Jurkat, Clone E6-1 (cell line): ENCODE measurements at regions not wholly inside any gene's neighbourhood (a gene's known extent, or its start where the extent isn't known, plus 50 kb on each side); places are given as distances from the start of the nearest gene placed in this dataset.
"Not testable (repeated sequence)": the region's sequence is repeated elsewhere in the genome, so short reads cannot be mapped to it uniquely, and the experiment has no call there.

Experiments used
- DNase-seq: peaks from one replicate; pipeline ENCODE4 v3.0.0-alpha.2; 2011; ENCODE audit warnings: low read depth, low spot score
- H3K4me3 ChIP-seq: 2 replicates; pipeline ENCODE4 v1.5.1; 2011; ENCODE audit warnings: mild to moderate bottlenecking, low read length, control low read depth, moderate library complexity

GRCh38 chr1:164006186-164006585 is 552.8 kb upstream of the PBX1 start:
- not testable (repeated sequence) for H3K4me3 ChIP-seq, DNase-seq

- no peak for DNase-seq
- H3K4me3 ChIP-seq, result no peak overlapping the region
These were observed 552.4 kb upstream of the PBX1 start for GRCh38 chr1:164006621-164007020.

GRCh38 chr1:164017239-164017638 is 541.7 kb upstream of the PBX1 start:
- no peak for DNase-seq
- H3K4me3 ChIP-seq, result no peak overlapping the region

- no peak overlapping the region for H3K4me3 ChIP-seq
- DNase-seq, result no peak
These were observed 538.6 kb upstream of the PBX1 start for GRCh38 chr1:164020391-164020790.

GRCh38 chr1:164021813-164022212 is 537.2 kb upstream of the PBX1 start:
- no peak for DNase-seq
- H3K4me3 ChIP-seq, result no peak overlapping the region

- H3K4me3 ChIP-seq, result no peak overlapping the region
- DNase-seq, result no peak
These were observed 525.2 kb upstream of the PBX1 start for GRCh38 chr1:164033782-164034181.

- no peak for DNase-seq
- H3K4me3 ChIP-seq, result no peak overlapping the region
These were observed 518.2 kb upstream of the PBX1 start for GRCh38 chr1:164040754-164041153.

- DNase-seq, result no peak
These were observed 507.2 kb upstream of the PBX1 start for GRCh38 chr1:164051782-164052181.

GRCh38 chr1:164054331-164054730 is 504.7 kb upstream of the PBX1 start:
- no peak for DNase-seq
- no peak overlapping the region for H3K4me3 ChIP-seq

More at GRCh38 chr1:164051782-164052181, 507.2 kb upstream of the PBX1 start:
- H3K4me3 ChIP-seq, result no peak overlapping the region

GRCh38 chr1:164058198-164058597 is 500.8 kb upstream of the PBX1 start:
- DNase-seq, result no peak

GRCh38 chr1:164061528-164061927 is 497.5 kb upstream of the PBX1 start:
- no peak for DNase-seq
- H3K4me3 ChIP-seq, result no peak overlapping the region

More at GRCh38 chr1:164058198-164058597, 500.8 kb upstream of the PBX1 start:
- H3K4me3 ChIP-seq, result no peak overlapping the region

GRCh38 chr1:164064501-164064900 is 494.5 kb upstream of the PBX1 start:
- no peak for DNase-seq
- no peak overlapping the region for H3K4me3 ChIP-seq

- H3K4me3 ChIP-seq, result no peak overlapping the region
- DNase-seq, result no peak
These were observed 487.7 kb upstream of the PBX1 start for GRCh38 chr1:164071288-164071687.

- no peak for DNase-seq
- H3K4me3 ChIP-seq, result no peak overlapping the region
These were observed 472.2 kb upstream of the PBX1 start for GRCh38 chr1:164086832-164087231.

- DNase-seq, result no peak
- no peak overlapping the region for H3K4me3 ChIP-seq
These were observed 471.0 kb upstream of the PBX1 start for GRCh38 chr1:164087906-164088453.

- peak; percentile 19 for DNase-seq
- H3K4me3 ChIP-seq, result no peak overlapping the region
These were observed 466.2 kb upstream of the PBX1 start for GRCh38 chr1:164092603-164093353.

- no peak for DNase-seq
- H3K4me3 ChIP-seq, result no peak overlapping the region
These were observed 465.4 kb upstream of the PBX1 start for GRCh38 chr1:164093543-164093942.

- no peak overlapping the region for H3K4me3 ChIP-seq
- DNase-seq, result no peak
These were observed 457.2 kb upstream of the PBX1 start for GRCh38 chr1:164101802-164102201.

- H3K4me3 ChIP-seq, result no peak overlapping the region
- no peak for DNase-seq
These were observed 427.0 kb upstream of the PBX1 start for GRCh38 chr1:164131949-164132348.

GRCh38 chr1:164137273-164137925 is 421.6 kb upstream of the PBX1 start:
- DNase-seq, result no peak
- H3K4me3 ChIP-seq, result no peak overlapping the region
